GM19328 (cell line): ENCODE measurements at regions not wholly inside any gene's neighbourhood (a gene's known extent, or its start where the extent isn't known, plus 50 kb on each side); places are given as distances from the start of the nearest gene placed in this dataset.
"Not testable (repeated sequence)": the region's sequence is repeated elsewhere in the genome, so short reads cannot be mapped to it uniquely, and the experiment has no call there.

Experiments used
- ATAC-seq: cut with Tn5 transposase; IDR thresholded peaks from one replicate; pipeline ENCODE4 v1.9.1; 2021; ENCODE audit warnings: mild to moderate bottlenecking, moderate library complexity; ENCODE audit not compliant: unreplicated experiment

GRCh38 chr6:141976994-141977393 lies 155.7 kb upstream of the GJE1 start:
- ATAC-seq: no peak

- not testable (repeated sequence) for ATAC-seq
These were observed 162.8 kb upstream of the GJE1 start for GRCh38 chr6:141969768-141970415.

GRCh38 chr6:141969201-141969600 lies 163.5 kb upstream of the GJE1 start:
- no peak for ATAC-seq

GRCh38 chr6:141968632-141969031 lies 164.1 kb upstream of the GJE1 start:
- ATAC-seq: no peak

GRCh38 chr6:141965016-141965545 lies 167.6 kb upstream of the GJE1 start:
- no peak for ATAC-seq

GRCh38 chr6:141963543-141964295 lies 169.0 kb upstream of the GJE1 start:
- no peak for ATAC-seq

GRCh38 chr6:141957271-141957670 lies 175.5 kb upstream of the GJE1 start:
- ATAC-seq: no peak

- no peak for ATAC-seq
These were observed 175.9 kb upstream of the GJE1 start for GRCh38 chr6:141956868-141957267.

- ATAC-seq: no peak
These were observed 176.5 kb upstream of the GJE1 start for GRCh38 chr6:141956046-141956761.

- ATAC-seq: no peak
These were observed 179.7 kb upstream of the GJE1 start for GRCh38 chr6:141953072-141953471.

- ATAC-seq: no peak
These were observed 186.2 kb upstream of the GJE1 start for GRCh38 chr6:141946502-141946901.

- ATAC-seq: no peak
These were observed 194.1 kb upstream of the GJE1 start for GRCh38 chr6:141938664-141939063.

- ATAC-seq: no peak
These were observed 200.0 kb upstream of the GJE1 start for GRCh38 chr6:141932685-141933084.

GRCh38 chr6:141926200-141926900 lies 206.4 kb upstream of the GJE1 start:
- ATAC-seq: not testable (repeated sequence)

- no peak for ATAC-seq
These were observed 207.7 kb upstream of the GJE1 start for GRCh38 chr6:141925001-141925400.

GRCh38 chr6:141922898-141923297 lies 209.8 kb upstream of the GJE1 start:
- ATAC-seq: no peak

GRCh38 chr6:141916682-141917505 lies 215.8 kb upstream of the GJE1 start:
- not testable (repeated sequence) for ATAC-seq

- no peak for ATAC-seq
These were observed 218.1 kb upstream of the GJE1 start for GRCh38 chr6:141914646-141915045.

- ATAC-seq: no peak
These were observed 226.1 kb upstream of the GJE1 start for GRCh38 chr6:141906569-141907080.

GRCh38 chr6:141890661-141891060 lies 242.1 kb upstream of the GJE1 start:
- no peak for ATAC-seq
